H9 (cell line): ENCODE measurements at regions not wholly inside any gene's neighbourhood (a gene's known extent, or its start where the extent isn't known, plus 50 kb on each side); places are given as distances from the start of the nearest gene placed in this dataset.

Source experiments
- DNase-seq: peaks from one replicate; pipeline ENCODE4 v3.0.0-alpha.2; 2017
- H2AFZ ChIP-seq: one replicate; pipeline ENCODE4 v1.6.1; 2013; ENCODE audit warnings: mild to moderate bottlenecking, low read length, control low read depth, moderate library complexity
- H2AK5ac ChIP-seq: 2 replicates; pipeline ENCODE4 v1.6.1; 2013; ENCODE audit warnings: low read length, control low read depth, mixed read lengths; ENCODE audit not compliant: insufficient read length
- H2BK120ac ChIP-seq: one replicate; pipeline ENCODE4 v1.6.1; 2013; ENCODE audit warnings: low read depth, mild to moderate bottlenecking, low read length, control low read depth, inconsistent platforms; ENCODE audit not compliant: poor library complexity, severe bottlenecking
- H2BK12ac ChIP-seq: 2 replicates; pipeline ENCODE4 v1.6.1; 2013; ENCODE audit warnings: low read length, control low read depth, mixed read lengths, low read depth; ENCODE audit not compliant: insufficient read length
- H2BK15ac ChIP-seq: 2 replicates; pipeline ENCODE4 v1.6.1; 2013; ENCODE audit warnings: low read depth, low read length, control low read depth
- H2BK20ac ChIP-seq: one replicate; pipeline ENCODE4 v1.6.1; 2013; ENCODE audit warnings: low read depth, mild to moderate bottlenecking, low read length, control low read depth, inconsistent platforms; ENCODE audit not compliant: poor library complexity, severe bottlenecking
- H2BK5ac ChIP-seq: 2 replicates; pipeline ENCODE4 v1.6.1; 2013; ENCODE audit warnings: low read length, control low read depth, mixed read lengths; ENCODE audit not compliant: insufficient read length
- H3K14ac ChIP-seq: 2 replicates; pipeline ENCODE4 v1.6.1; 2013; ENCODE audit warnings: low read length, control low read depth; ENCODE audit not compliant: insufficient read depth
- H3K18ac ChIP-seq: 2 replicates; pipeline ENCODE4 v1.6.1; 2013; ENCODE audit warnings: low read depth, mild to moderate bottlenecking, mixed read lengths, low read length, control low read depth; ENCODE audit not compliant: insufficient read length
- H3K23ac ChIP-seq: 2 replicates; pipeline ENCODE4 v1.6.1; 2013; ENCODE audit warnings: low read length, control low read depth, mixed read lengths, low read depth; ENCODE audit not compliant: insufficient read length
- H3K23me2 ChIP-seq: 2 replicates; pipeline ENCODE4 v1.6.1; 2013; ENCODE audit warnings: low read depth, mild to moderate bottlenecking, mixed read lengths, low read length, control low read depth; ENCODE audit not compliant: insufficient read length, poor library complexity, severe bottlenecking
- H3K27ac ChIP-seq: 2 replicates; pipeline ENCODE4 v1.5.1; 2013; ENCODE audit warnings: low read length, control low read depth, mixed read lengths, low read depth; ENCODE audit not compliant: insufficient read length
- H3K27me3 ChIP-seq: 2 replicates; pipeline ENCODE4 v1.6.1; 2013; ENCODE audit warnings: low read length, control low read depth, inconsistent platforms; ENCODE audit not compliant: insufficient read depth
- H3K4ac ChIP-seq: 2 replicates; pipeline ENCODE4 v1.6.1; 2013; ENCODE audit warnings: low read depth, mild to moderate bottlenecking, control low read depth, inconsistent platforms, low read length, moderate library complexity
- H3K4me1 ChIP-seq: 2 replicates; pipeline ENCODE4 v1.6.1; 2013; ENCODE audit warnings: low read length, control low read depth, inconsistent platforms; ENCODE audit not compliant: insufficient read depth
- H3K4me2 ChIP-seq: 2 replicates; pipeline ENCODE4 v1.6.1; 2013; ENCODE audit warnings: low read length, control low read depth, mixed read lengths; ENCODE audit not compliant: insufficient read length, insufficient read depth
- H3K56ac ChIP-seq: 2 replicates; pipeline ENCODE4 v1.6.1; 2013; ENCODE audit warnings: low read depth, mild to moderate bottlenecking, mixed read lengths, low read length, control low read depth; ENCODE audit not compliant: insufficient read length
- H3K79me1 ChIP-seq: 2 replicates; pipeline ENCODE4 v1.6.1; 2013; ENCODE audit warnings: low read depth, mild to moderate bottlenecking, moderate library complexity, low read length, control low read depth, inconsistent platforms; ENCODE audit not compliant: insufficient read depth, poor library complexity, severe bottlenecking
- H3K79me2 ChIP-seq: 2 replicates; pipeline ENCODE4 v1.6.1; 2013; ENCODE audit warnings: low read length, control low read depth, inconsistent platforms; ENCODE audit not compliant: insufficient read depth
- H3K9ac ChIP-seq: 2 replicates; pipeline ENCODE4 v1.6.1; 2013; ENCODE audit warnings: low read length, control low read depth, mixed read lengths; ENCODE audit not compliant: insufficient read length; ENCODE audit errors: extremely low read depth
- H3K9me3 ChIP-seq: one replicate; pipeline ENCODE4 v1.6.1; 2013; ENCODE audit warnings: low read depth, low read length, inconsistent platforms; ENCODE audit not compliant: control insufficient read depth
- H3T11ph ChIP-seq: one replicate; pipeline ENCODE4 v1.6.1; 2013; ENCODE audit warnings: mild to moderate bottlenecking, low read length, control low read depth, inconsistent platforms
- H4K20me1 ChIP-seq: one replicate; pipeline ENCODE4 v1.6.1; 2013; ENCODE audit not compliant: control insufficient read depth, insufficient read length, insufficient read depth
- H4K5ac ChIP-seq: 2 replicates; pipeline ENCODE4 v1.6.1; 2013; ENCODE audit warnings: low read depth, mild to moderate bottlenecking, mixed read lengths, low read length, control low read depth; ENCODE audit not compliant: insufficient read length
- H4K8ac ChIP-seq: replicated peaks from 2 replicates; pipeline ENCODE4 v1.6.1; 2013; ENCODE audit warnings: low read length, control low read depth, mixed read lengths, low read depth; ENCODE audit not compliant: insufficient read length
- H4K91ac ChIP-seq: 2 replicates; pipeline ENCODE4 v1.6.1; 2013; ENCODE audit warnings: low read depth, mild to moderate bottlenecking, moderate library complexity, mixed read lengths, low read length, control low read depth; ENCODE audit not compliant: insufficient read length
- H3K27ac Mint-ChIP-seq, 3 experiments: 2 replicates in 2 of 3; 3 replicates in 1 of 3; pipeline ENCODE4 v1.8.0; 2020 to 2021; ENCODE audit warnings: mixed read lengths in 3 of 3, mild to moderate bottlenecking in 1 of 3, moderate library complexity in 1 of 3
- H3K27me3 Mint-ChIP-seq: 2 replicates; pipeline ENCODE4 v1.8.0; 2021; ENCODE audit warnings: low read depth, mild to moderate bottlenecking, moderate library complexity, mixed read lengths
- H3K36me3 Mint-ChIP-seq, 3 experiments: 2 replicates in 2 of 3; 3 replicates in 1 of 3; pipeline ENCODE4 v1.8.0; 2020 to 2021; ENCODE audit warnings: low read depth in 3 of 3, mixed read lengths in 3 of 3; ENCODE audit not compliant: insufficient read depth in 1 of 3
- H3K4me1 Mint-ChIP-seq, 2 experiments: 2 replicates each; pipeline ENCODE4 v1.8.0; 2020; ENCODE audit warnings: mixed read lengths in 2 of 2
- H3K4me3 Mint-ChIP-seq, 2 experiments: 2 replicates in 1 of 2; 3 replicates in 1 of 2; pipeline ENCODE4 v1.8.0; 2020 to 2021; ENCODE audit warnings: mild to moderate bottlenecking in 2 of 2, mixed read lengths in 2 of 2, moderate library complexity in 1 of 2
- H3K9me3 Mint-ChIP-seq, 2 experiments: 2 replicates in 1 of 2; 3 replicates in 1 of 2; pipeline ENCODE4 v1.8.0; 2020; ENCODE audit warnings: mild to moderate bottlenecking in 2 of 2, mixed read lengths in 2 of 2, moderate library complexity in 1 of 2
- CTCF ChIP-seq: fragments of 200-600 bp; sonication (generic); conservative IDR thresholded peaks from 3 replicates; pipeline ENCODE4 v1.8.0; 2021; ENCODE audit warnings: antibody characterized with exemption, mild to moderate bottlenecking
- WGBS: extraction: QIAGEN DNeasy Blood & Tissue Kit; methylation state at CpG from one replicate; pipeline ENCODE4 v1.1.7; 2013; ENCODE audit warnings: missing lambda C conversion rate, low lambda C conversion rate, mixed read lengths; ENCODE audit not compliant: insufficient read length; ENCODE audit errors: extremely low coverage; 5-methylcytosine and 5-hydroxymethylcytosine counted together

GRCh38 chr11:122451911-122452310, 203.6 kb upstream of the UBASH3B start:
- Histone ChIP-seq H2BK20ac (no peak overlapping the region), H3K79me1 (no peaks in the 10 kb centered on the region), H4K91ac (no peak overlapping the region), H2BK15ac (no peak overlapping the region), H3K4me2 (no peak overlapping the region), H2BK12ac (no peak overlapping the region), H3K9ac (no peak overlapping the region), H2AFZ (no peak overlapping the region), H3K79me2 (no peaks in the 10 kb centered on the region), H3K23ac (no peak overlapping the region), H2BK120ac (no peak overlapping the region), H3K9me3 (no peaks in the 10 kb centered on the region), H3K4me1 (no peaks in the 10 kb centered on the region), H3T11ph (no peak overlapping the region), H3K18ac (no peak overlapping the region), H4K5ac (no peak overlapping the region), H3K27ac (no peak overlapping the region), H2AK5ac (no peak overlapping the region), H3K27me3 (no peaks in the 10 kb centered on the region), H3K56ac (no peak overlapping the region), H4K8ac (no peak overlapping the region), H4K20me1 (no peaks in the 10 kb centered on the region), H3K23me2 (no peaks in the 10 kb centered on the region), H3K14ac (no peak overlapping the region), H3K4ac (no peak overlapping the region), H2BK5ac (no peak overlapping the region)
- Mint-ChIP-seq H3K36me3 (no peaks in the 10 kb centered on the region; a peak in 1 of 7 replicates), H3K9me3 (peaks cover 0 to 1% of the 10 kb centered on the region in 2 experiments; a peak in 2 of 5 replicates), H3K27ac (no peak overlapping the region; a peak in 1 of 7 replicates), H3K27me3 (no peaks in the 10 kb centered on the region), H3K4me1 (peaks cover 7 to 8% of the 10 kb centered on the region in 2 experiments), H3K4me3 (no peak overlapping the region)
- no peak for TF ChIP-seq CTCF
- no peak for DNase-seq
- no CpG with 5 or more reads among the region's 9 CpGs for WGBS
